ENCODE measurements at regions not wholly inside any gene's neighbourhood (a gene's known extent, or its start where the extent isn't known, plus 50 kb on each side); places are given as distances from the start of the nearest gene placed in this dataset.

DNA sequence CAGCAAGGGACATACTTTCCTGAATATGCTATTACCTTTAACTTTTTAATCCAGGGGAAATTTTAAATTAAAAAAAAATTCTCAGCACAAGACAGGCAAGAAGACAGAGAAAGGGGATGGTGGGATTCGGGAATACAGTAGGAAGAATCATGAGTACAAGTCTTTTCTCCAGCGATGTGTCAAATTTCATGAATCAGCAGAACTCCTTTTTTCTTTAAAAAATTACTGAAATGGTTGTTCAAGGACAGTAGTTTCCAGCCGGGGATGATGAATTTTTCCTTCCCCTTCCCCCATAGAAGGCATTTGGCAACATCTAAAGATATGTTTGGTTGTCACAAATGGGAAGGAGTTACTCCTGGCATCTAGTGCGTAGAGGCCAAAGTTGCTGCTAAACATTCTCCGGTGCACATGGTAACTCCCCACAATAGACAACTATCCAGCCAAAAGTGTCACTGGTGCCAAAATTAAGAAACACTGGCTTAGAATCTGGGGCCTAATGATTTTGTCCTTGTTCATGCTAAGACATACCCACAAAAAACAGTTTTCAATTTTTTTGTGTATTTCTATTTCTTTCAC is 450.2 kb downstream of the CBLN4 start:
- no peak for TF ChIP-seq CTCF (conservative IDR thresholded peaks at IDR 0.05)
- no peak for TF ChIP-seq ZFX (IDR thresholded peaks at IDR 0.05)
